ENCODE measurements at regions not wholly inside any gene's neighbourhood (a gene's known extent, or its start where the extent isn't known, plus 50 kb on each side); places are given as distances from the start of the nearest gene placed in this dataset.

- no peak for FAIRE-seq
- H2AFZ ChIP-seq (ENCODE audit: low read depth, low read length): no peak overlapping the region
- intact Hi-C loops (cut with micrococcal nuclease) (no loop called here), in situ Hi-C loops (cut with MboI) (no loop called here)
- H3K9me3 ChIP-seq (replicated peaks; ENCODE audit: control insufficient read depth, insufficient read depth, low read depth, low read length): no peaks in the 10 kb centered on the region
- no peaks in the 10 kb centered on the region for H3K27me3 ChIP-seq (ENCODE audit: control insufficient read depth in 2 of 2, insufficient read depth in 2 of 2, low read length in 2 of 2)
- H4K20me1 ChIP-seq (replicated peaks; ENCODE audit: control insufficient read depth, insufficient read depth, low read length): no peaks in the 10 kb centered on the region
- no peaks in the 10 kb centered on the region for H3K79me2 ChIP-seq (ENCODE audit: control insufficient read depth, insufficient read depth, low read length)
- ChIA-PET POLR2A (no interaction called here), CTCF (ENCODE audit: low intra/inter-chr PET ratio) (no interaction called here)
- 0% methylated on average over 2 of the region's 3 CpGs for WGBS (ENCODE audit: insufficient coverage, low coverage, missing lambda C conversion rate)
- H3K9ac ChIP-seq (ENCODE audit: insufficient read depth in 1 of 2, low read depth in 2 of 2, low read length in 2 of 2): no peak overlapping the region
- no peaks in the 10 kb centered on the region for H3K9me1 ChIP-seq (ENCODE audit: control insufficient read depth, insufficient read depth, low read length)
- no peak overlapping the region for H3K27ac ChIP-seq (ENCODE audit: extremely low read depth, low read depth, low read length)
- TF ChIP-seq MECOM (CRISPR knock-in tag; IDR thresholded peaks at IDR 0.05) (no peak), TBP (optimal IDR thresholded peaks at IDR 0.05; ENCODE audit: low read depth, low read length) (no peak), MEF2A (IDR thresholded peaks at IDR 0.05; ENCODE audit: control insufficient read depth, low read depth, low read length) (no peak), HMGXB4 (CRISPR knock-in tag; IDR thresholded peaks at IDR 0.05) (no peak), PRMT5 (CRISPR knock-in tag; IDR thresholded peaks at IDR 0.05) (no peak), NFATC3 (IDR thresholded peaks at IDR 0.05) (no peak)
- no peaks in the 10 kb centered on the region for H3K4me1 ChIP-seq (replicated peaks in 1 of 2; ENCODE audit: control insufficient read depth in 2 of 2, insufficient read depth in 2 of 2, low read length in 2 of 2)
- H3K4me2 ChIP-seq (ENCODE audit: insufficient read depth, low read length): no peak overlapping the region
- no TSS peak for BruUV-seq (replicated peaks)
- ATAC-seq: no peak
- DNase-seq (ENCODE audit: extremely low read depth in 1 of 4, low spot score in 3 of 4): no peak
- H3K36me3 ChIP-seq (ENCODE audit: control insufficient read depth, insufficient read depth, low read length): no peaks in the 10 kb centered on the region
- H3K4me3 ChIP-seq: no peak overlapping the region
These were observed 69.3 kb upstream of the OPCML start for GRCh38 chr11:133601641-133602040.
